ENCODE measurements at regions not wholly inside any gene's neighbourhood (a gene's known extent, or its start where the extent isn't known, plus 50 kb on each side); places are given as distances from the start of the nearest gene placed in this dataset.

GRCh38 chr14:25501749-25502148 lies 451.8 kb upstream of the STXBP6 start:
- Mint-ChIP-seq H3K4me1 (no peaks in the 10 kb centered on the region), H3K27ac (no peak overlapping the region), H3K27me3 (no peaks in the 10 kb centered on the region), H3K9me3 (peaks cover 1 to 13% (median 4%) of the 10 kb centered on the region in 11 donors), H3K4me3 (no peak overlapping the region), H3K36me3 (no peaks in the 10 kb centered on the region)
- no peak for ATAC-seq
- CTCF ChIA-PET: no interaction called here
- intact Hi-C loops (cut with micrococcal nuclease): no loop called here
- POLR2A ChIA-PET: no interaction called here
- Histone ChIP-seq H3K9me3 (ENCODE audit: control insufficient read depth in 2 of 3, low read length in 3 of 3) (no peaks in the 10 kb centered on the region), H3K36me3 (ENCODE audit: control insufficient read depth in 2 of 3, insufficient read depth in 3 of 3, low read length in 3 of 3) (no peaks in the 10 kb centered on the region), H3K27ac (ENCODE audit: low read depth, low read length) (no peak overlapping the region), H3K27me3 (ENCODE audit: control insufficient read depth in 2 of 2, insufficient read depth in 2 of 2, low read length in 2 of 2) (no peaks in the 10 kb centered on the region), H3K4me1 (ENCODE audit: control insufficient read depth in 2 of 2, insufficient read depth in 2 of 2, low read length in 2 of 2) (no peaks in the 10 kb centered on the region), H3K4me3 (ENCODE audit: low read length) (no peak overlapping the region)
- DNase-seq: no peak

GRCh38 chr14:25488961-25489360 lies 439.0 kb upstream of the STXBP6 start:
- Mint-ChIP-seq H3K4me3 (no peak overlapping the region), H3K27me3 (peaks cover 0 to 5% (median 0%) of the 10 kb centered on the region in 5 donors), H3K27ac (no peak overlapping the region), H3K4me1 (no peaks in the 10 kb centered on the region), H3K9me3 (peaks cover 0 to 4% (median under 1%) of the 10 kb centered on the region in 11 donors), H3K36me3 (no peaks in the 10 kb centered on the region)
- no peaks in the 10 kb centered on the region for H3K4me1 ChIP-seq (ENCODE audit: control insufficient read depth in 2 of 2, insufficient read depth in 2 of 2, low read length in 2 of 2)
- intact Hi-C loops (cut with micrococcal nuclease): no loop called here
- no peak for DNase-seq
- no peaks in the 10 kb centered on the region for H3K36me3 ChIP-seq (ENCODE audit: control insufficient read depth in 2 of 3, insufficient read depth in 3 of 3, low read length in 3 of 3)
- ChIA-PET CTCF (no interaction called here), POLR2A (no interaction called here)
- H3K9me3 ChIP-seq (ENCODE audit: control insufficient read depth in 2 of 3, low read length in 3 of 3): no peaks in the 10 kb centered on the region
- H3K4me3 ChIP-seq (ENCODE audit: low read length): no peak overlapping the region
- ATAC-seq: no peak
- no peak overlapping the region for H3K27ac ChIP-seq (ENCODE audit: low read depth, low read length)
- no peaks in the 10 kb centered on the region for H3K27me3 ChIP-seq (ENCODE audit: control insufficient read depth in 2 of 2, insufficient read depth in 2 of 2, low read length in 2 of 2)

- no peak overlapping the region for H3K4me3 Mint-ChIP-seq
- Histone ChIP-seq H3K36me3 (ENCODE audit: control insufficient read depth in 2 of 3, insufficient read depth in 3 of 3, low read length in 3 of 3) (no peaks in the 10 kb centered on the region), H3K9me3 (ENCODE audit: control insufficient read depth in 2 of 3, low read length in 3 of 3) (no peaks in the 10 kb centered on the region), H3K4me3 (ENCODE audit: low read length) (no peak overlapping the region), H3K4me1 (ENCODE audit: control insufficient read depth in 2 of 2, insufficient read depth in 2 of 2, low read length in 2 of 2) (no peaks in the 10 kb centered on the region), H3K27me3 (ENCODE audit: control insufficient read depth in 2 of 2, insufficient read depth in 2 of 2, low read length in 2 of 2) (no peaks in the 10 kb centered on the region), H3K27ac (ENCODE audit: low read depth, low read length) (no peak overlapping the region)
- POLR2A ChIA-PET: no interaction called here
- H3K9me3 Mint-ChIP-seq: peaks cover 0 to 15% (median 2%) of the 10 kb centered on the region in 11 donors
- H3K36me3 Mint-ChIP-seq: no peaks in the 10 kb centered on the region
- CTCF ChIA-PET: no interaction called here
- H3K27me3 Mint-ChIP-seq: peaks cover 0 to 9% (median 0%) of the 10 kb centered on the region in 5 donors
- intact Hi-C loops (cut with micrococcal nuclease): no loop called here
- no peak for ATAC-seq
- H3K4me1 Mint-ChIP-seq: no peaks in the 10 kb centered on the region
- DNase-seq: no peak
- no peak overlapping the region for H3K27ac Mint-ChIP-seq
Observed at GRCh38 chr14:25485381-25485780, 435.4 kb upstream of the STXBP6 start.

- Mint-ChIP-seq H3K9me3 (peaks cover 0 to 15% (median 2%) of the 10 kb centered on the region in 11 donors), H3K4me3 (no peak overlapping the region), H3K4me1 (no peaks in the 10 kb centered on the region), H3K27me3 (peaks cover 0 to 9% (median 0%) of the 10 kb centered on the region in 5 donors), H3K36me3 (no peaks in the 10 kb centered on the region), H3K27ac (no peak overlapping the region)
- DNase-seq (no peak), ATAC-seq (no peak)
- H3K36me3 ChIP-seq (ENCODE audit: control insufficient read depth in 2 of 3, insufficient read depth in 3 of 3, low read length in 3 of 3): no peaks in the 10 kb centered on the region
- H3K4me1 ChIP-seq (ENCODE audit: control insufficient read depth in 2 of 2, insufficient read depth in 2 of 2, low read length in 2 of 2): no peaks in the 10 kb centered on the region
- ChIA-PET POLR2A (no interaction called here), CTCF (no interaction called here)
- intact Hi-C loops (cut with micrococcal nuclease): no loop called here
- no peaks in the 10 kb centered on the region for H3K27me3 ChIP-seq (ENCODE audit: control insufficient read depth in 2 of 2, insufficient read depth in 2 of 2, low read length in 2 of 2)
- H3K4me3 ChIP-seq (ENCODE audit: low read length): no peak overlapping the region
- no peaks in the 10 kb centered on the region for H3K9me3 ChIP-seq (ENCODE audit: control insufficient read depth in 2 of 3, low read length in 3 of 3)
- H3K27ac ChIP-seq (ENCODE audit: low read depth, low read length): no peak overlapping the region
Observed at GRCh38 chr14:25484906-25485305, 435.0 kb upstream of the STXBP6 start.

- ChIA-PET CTCF (no interaction called here), POLR2A (no interaction called here)
- Histone ChIP-seq H3K36me3 (ENCODE audit: control insufficient read depth in 2 of 3, insufficient read depth in 3 of 3, low read length in 3 of 3) (no peaks in the 10 kb centered on the region), H3K4me3 (ENCODE audit: low read length) (no peak overlapping the region), H3K4me1 (ENCODE audit: control insufficient read depth in 2 of 2, insufficient read depth in 2 of 2, low read length in 2 of 2) (no peaks in the 10 kb centered on the region), H3K27ac (ENCODE audit: low read depth, low read length) (no peak overlapping the region), H3K27me3 (ENCODE audit: control insufficient read depth in 2 of 2, insufficient read depth in 2 of 2, low read length in 2 of 2) (no peaks in the 10 kb centered on the region), H3K9me3 (ENCODE audit: control insufficient read depth in 2 of 3, low read length in 3 of 3) (no peaks in the 10 kb centered on the region)
- Mint-ChIP-seq H3K27ac (no peak overlapping the region), H3K9me3 (peaks cover 0 to 15% (median 1%) of the 10 kb centered on the region in 11 donors), H3K27me3 (peaks cover 0 to 9% (median 0%) of the 10 kb centered on the region in 5 donors), H3K4me1 (no peaks in the 10 kb centered on the region), H3K4me3 (no peak overlapping the region), H3K36me3 (no peaks in the 10 kb centered on the region)
- DNase-seq: no peak
- no peak for ATAC-seq
- intact Hi-C loops (cut with micrococcal nuclease): no loop called here
Observed at GRCh38 chr14:25484235-25484634, 434.3 kb upstream of the STXBP6 start.

- no peak overlapping the region for H3K4me3 Mint-ChIP-seq
- no peaks in the 10 kb centered on the region for H3K4me1 ChIP-seq (ENCODE audit: control insufficient read depth in 2 of 2, insufficient read depth in 2 of 2, low read length in 2 of 2)
- no peaks in the 10 kb centered on the region for H3K9me3 ChIP-seq (ENCODE audit: control insufficient read depth in 2 of 3, low read length in 3 of 3)
- DNase-seq: no peak
- ChIA-PET CTCF (no interaction called here), POLR2A (no interaction called here)
- peaks cover 0 to 20% (median 6%) of the 10 kb centered on the region in 11 donors for H3K9me3 Mint-ChIP-seq
- H3K4me1 Mint-ChIP-seq: no peaks in the 10 kb centered on the region
- H3K27ac Mint-ChIP-seq: no peak overlapping the region
- no peaks in the 10 kb centered on the region for H3K36me3 ChIP-seq (ENCODE audit: control insufficient read depth in 2 of 3, insufficient read depth in 3 of 3, low read length in 3 of 3)
- no peaks in the 10 kb centered on the region for H3K36me3 Mint-ChIP-seq
- no peak overlapping the region for H3K4me3 ChIP-seq (ENCODE audit: low read length)
- H3K27me3 Mint-ChIP-seq: peaks cover 0 to 5% (median 0%) of the 10 kb centered on the region in 5 donors
- intact Hi-C loops (cut with micrococcal nuclease): no loop called here
- H3K27me3 ChIP-seq (ENCODE audit: control insufficient read depth in 2 of 2, insufficient read depth in 2 of 2, low read length in 2 of 2): no peaks in the 10 kb centered on the region
- no peak for ATAC-seq
- H3K27ac ChIP-seq (ENCODE audit: low read depth, low read length): no peak overlapping the region
Observed at GRCh38 chr14:25477316-25478098, 427.6 kb upstream of the STXBP6 start.

GRCh38 chr14:25472700-25473099 lies 422.8 kb upstream of the STXBP6 start:
- CTCF ChIA-PET: no interaction called here
- H3K27me3 Mint-ChIP-seq: no peaks in the 10 kb centered on the region

More at GRCh38 chr14:25472700-25473099, 422.8 kb upstream of the STXBP6 start:
- DNase-seq: no peak
- Histone ChIP-seq H3K27ac (ENCODE audit: low read depth, low read length) (no peak overlapping the region), H3K36me3 (ENCODE audit: control insufficient read depth in 2 of 3, insufficient read depth in 3 of 3, low read length in 3 of 3) (no peaks in the 10 kb centered on the region), H3K4me3 (ENCODE audit: low read length) (no peak overlapping the region), H3K4me1 (ENCODE audit: control insufficient read depth in 2 of 2, insufficient read depth in 2 of 2, low read length in 2 of 2) (no peaks in the 10 kb centered on the region), H3K27me3 (ENCODE audit: control insufficient read depth in 2 of 2, insufficient read depth in 2 of 2, low read length in 2 of 2) (no peaks in the 10 kb centered on the region), H3K9me3 (ENCODE audit: control insufficient read depth in 2 of 3, low read length in 3 of 3) (no peaks in the 10 kb centered on the region)
- intact Hi-C loops (cut with micrococcal nuclease): no loop called here
- no peaks in the 10 kb centered on the region for H3K36me3 Mint-ChIP-seq
- H3K27ac Mint-ChIP-seq: no peak overlapping the region
- no peak for ATAC-seq
- peaks cover 0 to 14% (median 4%) of the 10 kb centered on the region in 11 donors for H3K9me3 Mint-ChIP-seq
- H3K4me3 Mint-ChIP-seq: no peak overlapping the region
- H3K4me1 Mint-ChIP-seq: no peaks in the 10 kb centered on the region
- POLR2A ChIA-PET: no interaction called here

Measured in naive thymus-derived CD4-positive, alpha-beta T cell (primary cell).